ENCODE measurements at regions not wholly inside any gene's neighbourhood (a gene's known extent, or its start where the extent isn't known, plus 50 kb on each side); places are given as distances from the start of the nearest gene placed in this dataset.

GRCh38 chr20:58010666-58011065, 217.8 kb downstream of the ANKRD60 start:
- no peak for TF ChIP-seq ZFP36 (IDR thresholded peaks at IDR 0.05; ENCODE audit: borderline replicate concordance, partially characterized antibody)
- TF ChIP-seq, protein P1, sequence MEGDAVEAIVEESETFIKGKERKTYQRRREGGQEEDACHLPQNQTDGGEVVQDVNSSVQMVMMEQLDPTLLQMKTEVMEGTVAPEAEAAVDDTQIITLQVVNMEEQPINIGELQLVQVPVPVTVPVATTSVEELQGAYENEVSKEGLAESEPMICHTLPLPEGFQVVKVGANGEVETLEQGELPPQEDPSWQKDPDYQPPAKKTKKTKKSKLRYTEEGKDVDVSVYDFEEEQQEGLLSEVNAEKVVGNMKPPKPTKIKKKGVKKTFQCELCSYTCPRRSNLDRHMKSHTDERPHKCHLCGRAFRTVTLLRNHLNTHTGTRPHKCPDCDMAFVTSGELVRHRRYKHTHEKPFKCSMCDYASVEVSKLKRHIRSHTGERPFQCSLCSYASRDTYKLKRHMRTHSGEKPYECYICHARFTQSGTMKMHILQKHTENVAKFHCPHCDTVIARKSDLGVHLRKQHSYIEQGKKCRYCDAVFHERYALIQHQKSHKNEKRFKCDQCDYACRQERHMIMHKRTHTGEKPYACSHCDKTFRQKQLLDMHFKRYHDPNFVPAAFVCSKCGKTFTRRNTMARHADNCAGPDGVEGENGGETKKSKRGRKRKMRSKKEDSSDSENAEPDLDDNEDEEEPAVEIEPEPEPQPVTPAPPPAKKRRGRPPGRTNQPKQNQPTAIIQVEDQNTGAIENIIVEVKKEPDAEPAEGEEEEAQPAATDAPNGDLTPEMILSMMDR (IDR thresholded peaks at IDR 0.05): no peak
- no peak for TF ChIP-seq REST (IDR thresholded peaks at IDR 0.05)

All from A549 (cell line).